Activated CD4-positive, alpha-beta T cell treated with anti-CD3 and anti-CD28 coated beads, Interleukin-2, amount 50 U/mL, for 48 hours (primary cell): ENCODE measurements at regions not wholly inside any gene's neighbourhood (a gene's known extent, or its start where the extent isn't known, plus 50 kb on each side); places are given as distances from the start of the nearest gene placed in this dataset.

Experiments
- DNase-seq, 2 experiments: peaks; one replicate each; pipeline ENCODE4 v3.0.0-alpha.2; 2020

GRCh38 chr6:21436625-21437024 is 156.9 kb upstream of the SOX4 start:
- DNase-seq, result no peak

GRCh38 chr6:21437581-21437980 is 156.0 kb upstream of the SOX4 start:
- no peak for DNase-seq

GRCh38 chr6:21438237-21438985 is 155.1 kb upstream of the SOX4 start:
- DNase-seq, result peak; percentile 26 to 42

GRCh38 chr6:21438986-21439352 is 154.6 kb upstream of the SOX4 start:
- DNase-seq, result no peak

- DNase-seq, result no peak
Observed at GRCh38 chr6:21441386-21441785, 152.2 kb upstream of the SOX4 start.

- no peak for DNase-seq
Observed at GRCh38 chr6:21442874-21443273, 150.7 kb upstream of the SOX4 start.

GRCh38 chr6:21444711-21445260 is 148.8 kb upstream of the SOX4 start:
- DNase-seq, result no peak

GRCh38 chr6:21447987-21448386 is 145.6 kb upstream of the SOX4 start:
- no peak for DNase-seq

- no peak for DNase-seq
Observed at GRCh38 chr6:21448485-21449109, 145.0 kb upstream of the SOX4 start.

- no peak for DNase-seq
Observed at GRCh38 chr6:21450149-21450548, 143.4 kb upstream of the SOX4 start.

GRCh38 chr6:21450628-21451027 is 142.9 kb upstream of the SOX4 start:
- no peak for DNase-seq

GRCh38 chr6:21451546-21452013 is 142.0 kb upstream of the SOX4 start:
- no peak for DNase-seq

GRCh38 chr6:21454262-21454661 is 139.3 kb upstream of the SOX4 start:
- DNase-seq, result no peak

- no peak for DNase-seq
Observed at GRCh38 chr6:21455071-21455470, 138.5 kb upstream of the SOX4 start.

GRCh38 chr6:21457647-21458046 is 135.9 kb upstream of the SOX4 start:
- DNase-seq, result no peak

- DNase-seq, result no peak
Observed at GRCh38 chr6:21459641-21460040, 133.9 kb upstream of the SOX4 start.

GRCh38 chr6:21461844-21462518 is 131.6 kb upstream of the SOX4 start:
- DNase-seq, result no peak

- DNase-seq, result no peak
Observed at GRCh38 chr6:21462519-21462852, 131.1 kb upstream of the SOX4 start.

GRCh38 chr6:21467091-21467490 is 126.5 kb upstream of the SOX4 start:
- DNase-seq, result no peak

- DNase-seq, result no peak
Observed at GRCh38 chr6:21468461-21468860, 125.1 kb upstream of the SOX4 start.

GRCh38 chr6:21469213-21469612 is 124.3 kb upstream of the SOX4 start:
- DNase-seq, result no peak

GRCh38 chr6:21476112-21476511 is 117.4 kb upstream of the SOX4 start:
- DNase-seq, result no peak

GRCh38 chr6:21478411-21478810 is 115.1 kb upstream of the SOX4 start:
- no peak for DNase-seq
